T47D (cell line): ENCODE measurements at regions not wholly inside any gene's neighbourhood (a gene's known extent, or its start where the extent isn't known, plus 50 kb on each side); places are given as distances from the start of the nearest gene placed in this dataset.
"Not testable (repeated sequence)": the region's sequence is repeated elsewhere in the genome, so short reads cannot be mapped to it uniquely, and the experiment has no call there.

ENCODE experiments used
- DNase-seq, 2 experiments: peaks; one replicate each; pipeline versions ENCODE4 v3.0.0 to v3.0.0-alpha.2; 2011 to 2012; ENCODE audit warnings: low read depth in 1 of 2, low spot score in 1 of 2
- JUND ChIP-seq: IDR thresholded peaks from 2 replicates; pipeline ENCODE4 v1.6.1; 2012; ENCODE audit warnings: low read depth
- in situ Hi-C: cut with HindIII; loops from 2 replicates; pipeline ENCODE4 v1.10.0; 2016; ENCODE audit warnings: low sequenced_read_pairs, low pct_unique_long_range_greater_than_20kb

- no peak for DNase-seq
- in situ Hi-C loops: no loop called here
- no peak for TF ChIP-seq JUND
Observed at GRCh38 chr10:81152656-81153055, 615.0 kb downstream of the SH2D4B start.

GRCh38 chr10:81157681-81158080 is 620.0 kb downstream of the SH2D4B start:
- DNase-seq: no peak
- TF ChIP-seq JUND: no peak
- in situ Hi-C loops: no loop called here

GRCh38 chr10:81177651-81178244 is 640.0 kb downstream of the SH2D4B start:
- in situ Hi-C loops: no loop called here
- TF ChIP-seq JUND: no peak
- DNase-seq: peak in 1 of 2 experiments; percentile 10

- DNase-seq: peak in 1 of 2 experiments; percentile 18
- TF ChIP-seq JUND: no peak
- in situ Hi-C loops: no loop called here
Observed at GRCh38 chr10:81179324-81179723, 641.6 kb downstream of the SH2D4B start.

GRCh38 chr10:81179805-81180452 is 642.2 kb downstream of the SH2D4B start:
- in situ Hi-C loops: no loop called here
- peak in 1 of 2 experiments; percentile 79 for DNase-seq

GRCh38 chr10:81182296-81182695 is 644.6 kb downstream of the SH2D4B start:
- TF ChIP-seq JUND: no peak
- no peak for DNase-seq
- in situ Hi-C loops: no loop called here

More at GRCh38 chr10:81179805-81180452, 642.2 kb downstream of the SH2D4B start:
- TF ChIP-seq JUND: no peak

GRCh38 chr10:81192221-81192788 is 654.6 kb downstream of the SH2D4B start:
- DNase-seq: peak in 1 of 2 experiments; percentile 56
- no peak for TF ChIP-seq JUND
- in situ Hi-C loops: no loop called here

GRCh38 chr10:81200801-81201200 is 663.1 kb downstream of the SH2D4B start:
- no peak for TF ChIP-seq JUND
- in situ Hi-C loops: no loop called here

GRCh38 chr10:81207359-81207758 is 667.6 kb upstream of the NRG3 start:
- DNase-seq, in situ Hi-C loops: not testable (repeated sequence)

More at GRCh38 chr10:81200801-81201200, 663.1 kb downstream of the SH2D4B start:
- no peak for DNase-seq

GRCh38 chr10:81213370-81213769 is 661.6 kb upstream of the NRG3 start:
- in situ Hi-C loops: no loop called here

GRCh38 chr10:81215498-81215897 is 659.5 kb upstream of the NRG3 start:
- DNase-seq: no peak
- no peak for TF ChIP-seq JUND
- in situ Hi-C loops: no loop called here

More at GRCh38 chr10:81213370-81213769, 661.6 kb upstream of the NRG3 start:
- TF ChIP-seq JUND: no peak
- peak in 1 of 2 experiments; percentile 29 for DNase-seq

GRCh38 chr10:81216949-81217348 is 658.0 kb upstream of the NRG3 start:
- no peak for DNase-seq
- TF ChIP-seq JUND: no peak
- in situ Hi-C loops: no loop called here

- TF ChIP-seq JUND: no peak
- in situ Hi-C loops: no loop called here
- no peak for DNase-seq
Observed at GRCh38 chr10:81218307-81218706, 656.7 kb upstream of the NRG3 start.

GRCh38 chr10:81219758-81220157 is 655.2 kb upstream of the NRG3 start:
- in situ Hi-C loops: no loop called here
- DNase-seq: no peak
- no peak for TF ChIP-seq JUND
